ENCODE measurements at regions not wholly inside any gene's neighbourhood (a gene's known extent, or its start where the extent isn't known, plus 50 kb on each side); places are given as distances from the start of the nearest gene placed in this dataset.
"Not testable (repeated sequence)": the region's sequence is repeated elsewhere in the genome, so short reads cannot be mapped to it uniquely, and the experiment has no call there.

GRCh38 chr3:177905173-177906125, 630.8 kb upstream of the KCNMB2 start:
- no peak for DNase-seq

- no peak for DNase-seq
Observed at GRCh38 chr3:177906126-177906511, 630.1 kb upstream of the KCNMB2 start.

- no peak for DNase-seq
Observed at GRCh38 chr3:177906578-177907229, 629.5 kb upstream of the KCNMB2 start.

DNA sequence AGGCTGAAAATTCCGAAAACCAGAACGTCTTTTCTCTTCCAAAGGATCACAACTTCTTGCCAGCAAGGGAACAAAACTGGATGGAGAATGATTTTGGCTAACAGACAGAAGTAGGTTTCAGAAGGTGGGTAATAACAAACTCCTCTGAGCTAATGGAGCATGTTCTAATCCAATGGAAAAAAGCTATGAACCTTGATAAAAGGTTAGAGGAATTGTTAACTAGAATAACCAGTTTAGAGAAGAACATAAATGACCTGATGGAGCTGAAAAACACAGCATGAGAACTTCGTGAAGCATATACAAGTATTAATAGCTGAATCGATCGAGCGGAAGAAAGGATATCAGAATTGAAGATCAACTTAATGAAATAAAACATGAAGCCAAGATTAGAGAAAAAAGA, 626.7 kb upstream of the KCNMB2 start:
- not testable (repeated sequence) for DNase-seq

GRCh38 chr3:177914224-177914623, 622.0 kb upstream of the KCNMB2 start:
- DNase-seq: no peak

GRCh38 chr3:177916461-177916860, 619.8 kb upstream of the KCNMB2 start:
- no peak for DNase-seq

DNA sequence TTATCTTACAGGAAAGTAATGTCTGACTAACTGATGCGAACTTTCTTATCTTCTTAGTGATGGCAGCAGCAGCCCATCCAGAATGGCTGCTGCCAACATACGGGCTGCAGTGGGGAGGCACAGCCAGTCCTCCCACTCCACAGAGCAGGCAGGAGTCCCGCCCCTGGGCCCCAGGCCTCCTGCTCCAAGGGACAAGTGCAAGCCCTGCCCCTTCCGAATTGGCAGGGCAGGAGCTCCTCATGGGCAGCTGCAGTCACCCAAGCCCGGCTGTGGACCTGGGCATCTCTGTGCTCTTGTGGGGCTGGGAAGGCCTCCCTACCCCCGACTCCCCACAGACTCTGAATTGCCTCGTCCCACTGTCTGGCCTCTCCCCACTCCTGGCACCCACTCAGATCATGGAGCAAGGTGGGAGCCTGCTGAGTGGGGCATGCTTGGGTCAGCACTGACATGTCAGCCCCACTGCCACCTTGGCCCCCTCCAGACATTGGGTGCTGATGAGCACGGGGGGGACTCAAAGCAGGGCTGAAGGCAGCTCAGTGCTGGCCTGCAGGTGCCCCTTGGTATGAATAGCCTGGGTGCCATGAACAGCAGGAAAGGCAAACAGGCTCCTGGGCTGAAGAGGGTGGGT, 618.9 kb upstream of the KCNMB2 start:
- DNase-seq: no peak

DNA sequence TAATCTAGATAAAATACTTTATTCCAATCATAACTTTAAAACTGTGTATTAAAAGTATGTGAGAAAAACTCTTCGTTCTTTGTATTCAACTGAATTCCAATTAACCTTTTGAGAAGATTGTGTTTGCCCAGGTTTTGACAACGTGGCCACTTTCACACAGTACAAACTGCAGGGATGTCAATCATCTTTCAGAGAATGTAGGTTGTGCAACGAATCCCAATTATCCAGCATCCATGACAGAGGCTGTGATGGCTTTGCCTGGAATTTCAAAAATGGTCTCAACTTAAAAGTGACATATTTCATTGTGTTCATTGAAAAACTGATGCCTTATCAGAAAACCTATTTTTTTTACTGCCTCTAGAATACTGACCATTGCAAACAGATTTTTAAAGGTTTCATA, 615.1 kb upstream of the KCNMB2 start:
- no peak for DNase-seq

DNA sequence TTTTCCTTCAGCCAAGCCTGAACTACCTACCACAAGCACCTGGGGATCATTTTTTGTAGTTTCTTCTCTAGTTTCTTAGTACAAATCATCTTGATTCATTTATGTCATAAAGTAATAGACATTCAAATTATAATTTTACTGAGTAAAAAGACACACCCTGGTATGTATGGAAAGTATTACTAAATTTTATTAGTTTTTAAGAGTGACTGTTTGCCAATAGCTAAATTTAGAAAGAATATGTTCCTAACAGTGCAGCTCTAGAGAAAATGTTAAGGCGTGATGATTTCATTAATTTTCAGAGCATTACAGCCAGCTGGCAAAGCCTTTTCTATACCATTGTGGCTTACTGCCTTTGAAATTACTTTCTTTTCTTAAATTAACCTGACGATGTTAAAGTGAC, 612.0 kb upstream of the KCNMB2 start:
- DNase-seq: no peak

DNA sequence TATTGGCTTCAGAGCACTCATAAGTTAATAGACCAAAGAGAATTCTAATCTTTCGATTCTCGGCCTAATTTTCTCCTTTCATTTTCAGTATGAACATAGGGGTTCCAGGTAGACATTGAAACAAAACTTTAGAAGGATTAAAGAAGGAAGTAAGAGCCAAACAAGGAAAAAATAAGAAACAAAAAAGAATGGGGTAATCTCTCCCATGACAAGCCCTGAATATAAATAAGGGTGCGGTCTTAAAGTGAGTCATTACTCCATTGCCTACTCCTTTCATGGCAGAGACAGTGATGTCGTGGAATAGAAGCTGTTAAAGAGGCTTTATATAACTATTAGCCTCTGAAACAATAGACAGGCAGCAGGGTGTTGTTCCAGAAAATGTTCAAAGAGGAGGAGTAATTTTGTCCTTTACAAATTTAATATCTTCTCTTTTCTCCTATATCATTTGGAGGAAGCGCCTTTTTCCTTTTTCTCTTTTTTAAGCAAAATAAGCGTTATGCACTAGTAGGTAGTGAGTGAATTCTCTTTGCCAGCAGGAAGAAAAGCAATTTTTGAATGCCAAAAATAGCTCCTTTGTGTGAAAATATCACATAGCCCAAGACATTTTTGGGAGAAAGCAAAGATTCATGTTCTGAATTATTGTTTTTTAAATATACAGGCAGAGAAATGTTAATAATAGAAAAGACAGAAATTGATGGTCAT, 607.9 kb upstream of the KCNMB2 start:
- DNase-seq: peak; percentile 32 to 74 (median 42)

- peak in 1 of 4 experiments; percentile 32 for DNase-seq
Observed at GRCh38 chr3:177929310-177929709, 606.9 kb upstream of the KCNMB2 start.

GRCh38 chr3:177930771-177931170, 605.5 kb upstream of the KCNMB2 start:
- DNase-seq: no peak

- DNase-seq: no peak
Observed at GRCh38 chr3:177931346-177931745, 604.9 kb upstream of the KCNMB2 start.

GRCh38 chr3:177932346-177932745, 603.9 kb upstream of the KCNMB2 start:
- no peak for DNase-seq

GRCh38 chr3:177932750-177933660, 603.2 kb upstream of the KCNMB2 start:
- DNase-seq: peak in 2 of 4 experiments; percentile 32 to 44

DNA sequence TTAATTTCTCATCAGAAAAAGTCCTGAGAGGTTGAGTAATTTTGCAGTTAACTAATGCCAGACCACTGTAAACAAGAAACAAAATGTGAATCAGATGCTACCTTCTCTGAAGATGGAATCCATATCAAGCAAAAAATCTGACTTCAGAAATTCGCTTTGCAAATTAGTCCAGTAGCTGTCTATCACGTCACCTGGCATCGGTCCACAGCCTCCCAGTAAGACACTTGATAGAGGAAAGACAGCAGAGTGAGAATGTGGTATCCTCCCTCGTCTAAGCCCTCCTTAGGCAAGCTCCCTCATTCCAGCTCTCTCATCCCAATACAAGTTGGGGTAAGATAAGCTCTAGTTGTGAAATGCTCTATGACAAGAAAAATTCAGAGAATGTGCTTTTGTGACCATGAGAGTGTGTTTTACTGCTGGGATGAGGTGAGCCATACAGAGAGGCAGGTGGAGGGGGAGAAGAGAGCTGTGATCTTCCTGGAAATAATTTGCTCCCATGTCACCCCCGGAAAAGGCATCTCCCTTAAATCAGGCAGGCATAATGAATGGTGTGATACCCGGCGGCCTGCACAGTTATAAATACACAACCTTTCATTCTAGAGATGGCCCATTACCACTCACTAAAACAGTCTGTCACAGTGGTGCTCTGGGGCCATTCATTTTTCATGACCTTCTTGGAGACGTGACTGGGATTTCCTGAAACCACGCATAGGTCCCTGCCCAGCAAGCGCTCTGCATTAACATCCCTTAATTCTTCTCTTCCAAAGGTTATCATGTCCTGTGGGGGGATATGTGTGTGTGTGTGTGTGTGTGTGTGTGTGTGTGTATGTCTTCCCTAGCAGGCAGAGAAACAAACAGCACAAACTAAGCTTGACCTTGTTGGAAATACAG, 602.0 kb upstream of the KCNMB2 start:
- no peak for DNase-seq

GRCh38 chr3:177935047-177935446, 601.2 kb upstream of the KCNMB2 start:
- no peak for DNase-seq

DNA sequence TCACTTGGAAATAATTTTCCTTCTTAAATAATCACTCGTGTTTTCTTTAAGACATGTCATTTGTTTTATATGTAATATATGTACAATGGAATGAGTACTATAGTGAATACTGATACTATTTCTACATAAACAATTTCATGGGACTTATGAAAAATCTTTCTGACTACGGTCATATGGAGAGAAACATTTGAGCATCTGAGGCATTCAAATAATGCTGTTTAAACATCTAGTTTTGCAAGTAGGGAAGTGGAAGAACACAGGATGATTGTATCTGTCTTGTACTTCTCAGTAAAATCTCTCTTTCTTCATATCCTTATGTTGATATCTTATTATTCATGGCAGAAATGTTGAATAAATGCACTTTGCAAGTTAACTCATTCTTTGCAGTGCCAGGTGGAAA, 599.5 kb upstream of the KCNMB2 start:
- no peak for DNase-seq

- no peak for DNase-seq
Observed at GRCh38 chr3:177942911-177943310, 593.3 kb upstream of the KCNMB2 start.

DNA sequence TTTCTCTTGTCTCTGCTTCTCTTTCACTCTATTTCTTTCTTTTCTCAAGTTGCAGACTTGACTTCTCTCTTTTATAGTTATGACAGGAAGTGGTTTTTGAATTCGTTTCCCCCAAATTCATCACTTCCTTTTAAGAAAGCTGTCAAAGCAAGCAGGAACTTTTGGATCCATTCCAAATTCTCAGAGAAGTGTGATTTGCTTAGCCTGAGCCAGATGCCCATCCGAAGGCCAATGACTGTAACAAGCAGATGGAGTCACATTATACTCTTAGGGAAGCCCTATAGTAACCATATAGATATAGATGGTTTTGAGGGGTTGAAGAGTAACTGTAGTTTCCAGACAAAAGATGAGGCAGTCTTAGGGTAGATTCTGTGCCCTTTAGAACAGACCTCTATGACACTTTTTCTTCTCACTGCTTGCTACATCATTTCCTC, 592.0 kb upstream of the KCNMB2 start:
- peak; percentile 46 to 94 (median 76) for DNase-seq

GRCh38 chr3:177946048-177946447, 590.2 kb upstream of the KCNMB2 start:
- DNase-seq: no peak
